Panc1 (cell line): ENCODE measurements at regions not wholly inside any gene's neighbourhood (a gene's known extent, or its start where the extent isn't known, plus 50 kb on each side); places are given as distances from the start of the nearest gene placed in this dataset.

Experiments used
- CTCF ChIP-seq: fragments of 450-650 bp; IDR thresholded peaks from 2 replicates; pipeline ENCODE4 v1.5.1; 2017; ENCODE audit warnings: mild to moderate bottlenecking
- POLR2AphosphoS5 ChIP-seq: IDR thresholded peaks from 2 replicates; pipeline ENCODE4 v1.6.1; 2012; ENCODE audit warnings: mild to moderate bottlenecking, low read depth, low read length, moderate library complexity
- REST ChIP-seq, 2 experiments: IDR thresholded peaks; 2 replicates each; pipeline ENCODE4 v1.6.1; 2011 to 2012; ENCODE audit warnings: low read depth in 2 of 2, control low read depth in 1 of 2, low read length in 1 of 2, mild to moderate bottlenecking in 1 of 2, moderate library complexity in 1 of 2; ENCODE audit not compliant: insufficient read depth in 1 of 2

GRCh38 chr16:66144641-66145040 is 221.8 kb upstream of the CDH5 start:
- TF ChIP-seq CTCF (no peak), REST (IDR thresholded peaks at IDR 0.05; ENCODE audit: insufficient read depth in 1 of 2, low read depth in 2 of 2, low read length in 1 of 2) (no peak), POLR2AphosphoS5 (no peak)
